ENCODE measurements at regions not wholly inside any gene's neighbourhood (a gene's known extent, or its start where the extent isn't known, plus 50 kb on each side); places are given as distances from the start of the nearest gene placed in this dataset.

GRCh38 chr3:35081899-35082298, 557.4 kb upstream of the ARPP21 start:
- intact Hi-C loops (cut with micrococcal nuclease): no loop called here
- Mint-ChIP-seq H3K27ac (no peak overlapping the region), H3K9me3 (peaks cover 0 to 7% (median 0%) of the 10 kb centered on the region in 11 donors), H3K4me3 (no peak overlapping the region), H3K36me3 (no peaks in the 10 kb centered on the region), H3K4me1 (peaks cover 0 to 2% (median 0%) of the 10 kb centered on the region in 7 donors), H3K27me3 (no peaks in the 10 kb centered on the region)
- Histone ChIP-seq H3K27me3 (ENCODE audit: control insufficient read depth in 2 of 2, insufficient read depth in 2 of 2, low read length in 2 of 2) (no peaks in the 10 kb centered on the region), H3K27ac (ENCODE audit: low read depth, low read length) (no peak overlapping the region), H3K4me1 (ENCODE audit: control insufficient read depth in 2 of 2, insufficient read depth in 2 of 2, low read length in 2 of 2) (no peaks in the 10 kb centered on the region), H3K36me3 (ENCODE audit: control insufficient read depth in 2 of 3, insufficient read depth in 3 of 3, low read length in 3 of 3) (no peaks in the 10 kb centered on the region), H3K4me3 (ENCODE audit: low read length) (no peak overlapping the region), H3K9me3 (ENCODE audit: control insufficient read depth in 2 of 3, low read length in 3 of 3) (no peaks in the 10 kb centered on the region)
- ATAC-seq (no peak), DNase-seq (no peak)
- POLR2A ChIA-PET: no interaction called here
- CTCF ChIA-PET: no interaction called here

DNA sequence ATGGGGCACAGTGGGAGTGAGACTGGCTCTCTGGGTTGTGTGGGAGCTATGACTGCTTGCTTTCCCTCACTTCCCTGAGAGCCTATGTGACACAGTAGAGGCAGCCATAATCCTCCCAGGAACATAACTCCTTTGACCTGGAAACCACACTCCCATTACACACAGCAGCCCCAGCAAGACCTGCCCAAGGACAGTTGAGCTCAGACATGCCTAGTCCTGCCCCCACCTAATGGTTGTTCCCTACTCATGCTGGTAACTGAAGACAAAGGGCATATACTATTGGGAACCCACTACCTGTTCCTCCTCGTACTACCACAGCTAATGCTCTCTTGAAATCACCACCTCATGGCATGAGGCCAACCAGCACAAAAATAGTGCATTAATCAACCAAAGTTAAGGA, 550.4 kb upstream of the ARPP21 start:
- no peaks in the 10 kb centered on the region for H3K4me1 ChIP-seq (ENCODE audit: control insufficient read depth in 2 of 2, insufficient read depth in 2 of 2, low read length in 2 of 2)
- no peak for ATAC-seq
- no peaks in the 10 kb centered on the region for H3K27me3 ChIP-seq (ENCODE audit: control insufficient read depth in 2 of 2, insufficient read depth in 2 of 2, low read length in 2 of 2)
- no peaks in the 10 kb centered on the region for H3K9me3 ChIP-seq (ENCODE audit: control insufficient read depth in 2 of 3, low read length in 3 of 3)
- no peaks in the 10 kb centered on the region for H3K36me3 ChIP-seq (ENCODE audit: control insufficient read depth in 2 of 3, insufficient read depth in 3 of 3, low read length in 3 of 3)
- Mint-ChIP-seq H3K27me3 (no peaks in the 10 kb centered on the region), H3K27ac (no peak overlapping the region), H3K4me1 (peaks cover 0 to 2% (median 0%) of the 10 kb centered on the region in 7 donors), H3K4me3 (no peak overlapping the region), H3K36me3 (peaks cover 0 to 7% (median 0%) of the 10 kb centered on the region in 5 donors), H3K9me3 (peaks cover 3 to 42% (median 18%) of the 10 kb centered on the region in 11 donors)
- CTCF ChIA-PET: no interaction called here
- POLR2A ChIA-PET: no interaction called here
- intact Hi-C loops (cut with micrococcal nuclease): no loop called here
- no peak overlapping the region for H3K27ac ChIP-seq (ENCODE audit: low read depth, low read length)
- DNase-seq: no peak
- no peak overlapping the region for H3K4me3 ChIP-seq (ENCODE audit: low read length)

DNA sequence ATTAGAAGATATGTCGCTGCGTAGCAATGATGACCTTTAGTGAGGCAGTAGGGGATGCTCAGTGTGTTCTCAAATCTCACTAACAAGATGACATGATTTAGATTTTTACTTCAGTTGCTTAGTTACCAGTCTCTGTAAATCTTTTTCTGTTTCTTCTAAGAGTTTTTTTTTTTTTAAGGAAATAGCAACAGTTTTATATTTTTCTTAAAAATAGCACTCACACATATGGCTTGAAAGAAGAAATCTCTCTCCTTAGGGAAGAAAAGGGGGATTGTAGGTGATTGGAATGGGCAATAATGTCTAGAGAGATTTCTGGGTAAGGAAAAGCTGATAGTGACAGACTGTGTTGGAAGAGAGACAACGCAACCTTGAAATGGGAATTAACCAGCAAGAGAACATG, 524.6 kb upstream of the ARPP21 start:
- ATAC-seq (no peak), DNase-seq (no peak)
- Histone ChIP-seq H3K4me1 (ENCODE audit: control insufficient read depth in 2 of 2, insufficient read depth in 2 of 2, low read length in 2 of 2) (no peaks in the 10 kb centered on the region), H3K9me3 (ENCODE audit: control insufficient read depth in 2 of 3, low read length in 3 of 3) (no peaks in the 10 kb centered on the region), H3K4me3 (ENCODE audit: low read length) (no peak overlapping the region), H3K27me3 (ENCODE audit: control insufficient read depth in 2 of 2, insufficient read depth in 2 of 2, low read length in 2 of 2) (no peaks in the 10 kb centered on the region), H3K36me3 (ENCODE audit: control insufficient read depth in 2 of 3, insufficient read depth in 3 of 3, low read length in 3 of 3) (no peaks in the 10 kb centered on the region), H3K27ac (ENCODE audit: low read depth, low read length) (no peak overlapping the region)
- H3K9me3 Mint-ChIP-seq: peaks cover under 1 to 17% (median 3%) of the 10 kb centered on the region in 11 donors
- H3K27ac Mint-ChIP-seq: no peak overlapping the region
- no peaks in the 10 kb centered on the region for H3K4me1 Mint-ChIP-seq
- POLR2A ChIA-PET: no interaction called here
- intact Hi-C loops (cut with micrococcal nuclease): no loop called here
- CTCF ChIA-PET: no interaction called here
- no peaks in the 10 kb centered on the region for H3K27me3 Mint-ChIP-seq
- no peaks in the 10 kb centered on the region for H3K36me3 Mint-ChIP-seq
- no peak overlapping the region for H3K4me3 Mint-ChIP-seq

DNA sequence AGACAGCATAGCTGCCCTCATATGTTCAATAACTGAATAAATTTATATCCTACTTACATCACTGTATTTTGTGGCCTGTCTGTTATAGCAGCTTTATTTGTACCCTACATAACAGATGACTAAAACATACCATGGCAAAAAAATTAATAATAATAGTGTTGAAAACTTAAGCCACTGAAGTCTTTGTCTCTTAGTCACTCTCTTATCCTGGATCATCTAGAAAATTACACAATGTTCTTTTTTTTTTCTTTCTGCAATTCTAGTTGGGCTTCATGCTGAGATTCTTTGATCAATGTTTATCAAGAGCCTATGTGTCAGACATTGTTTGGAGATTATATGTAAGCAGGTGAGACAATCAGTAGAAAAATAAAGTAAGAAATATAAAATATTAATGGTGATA, 519.3 kb upstream of the ARPP21 start:
- no peaks in the 10 kb centered on the region for H3K36me3 Mint-ChIP-seq
- ChIA-PET POLR2A (no interaction called here), CTCF (no interaction called here)
- no peaks in the 10 kb centered on the region for H3K27me3 Mint-ChIP-seq
- no peaks in the 10 kb centered on the region for H3K9me3 ChIP-seq (ENCODE audit: control insufficient read depth in 2 of 3, low read length in 3 of 3)
- H3K9me3 Mint-ChIP-seq: peaks cover 0 to 11% (median 0%) of the 10 kb centered on the region in 11 donors
- H3K4me3 Mint-ChIP-seq: no peak overlapping the region
- DNase-seq (no peak), ATAC-seq (no peak)
- H3K27ac Mint-ChIP-seq: no peak overlapping the region
- no peak overlapping the region for H3K27ac ChIP-seq (ENCODE audit: low read depth, low read length)
- H3K27me3 ChIP-seq (ENCODE audit: control insufficient read depth in 2 of 2, insufficient read depth in 2 of 2, low read length in 2 of 2): no peaks in the 10 kb centered on the region
- intact Hi-C loops (cut with micrococcal nuclease): no loop called here
- H3K4me1 ChIP-seq (ENCODE audit: control insufficient read depth in 2 of 2, insufficient read depth in 2 of 2, low read length in 2 of 2): no peaks in the 10 kb centered on the region
- no peaks in the 10 kb centered on the region for H3K4me1 Mint-ChIP-seq
- H3K4me3 ChIP-seq (ENCODE audit: low read length): no peak overlapping the region
- H3K36me3 ChIP-seq (ENCODE audit: control insufficient read depth in 2 of 3, insufficient read depth in 3 of 3, low read length in 3 of 3): no peaks in the 10 kb centered on the region

- H3K27me3 ChIP-seq (ENCODE audit: control insufficient read depth in 2 of 2, insufficient read depth in 2 of 2, low read length in 2 of 2): no peaks in the 10 kb centered on the region
- intact Hi-C loops (cut with micrococcal nuclease): no loop called here
- H3K9me3 Mint-ChIP-seq: peaks cover 0 to 14% (median 3%) of the 10 kb centered on the region in 11 donors
- H3K4me3 ChIP-seq (ENCODE audit: low read length): no peak overlapping the region
- DNase-seq (no peak), ATAC-seq (no peak)
- no peaks in the 10 kb centered on the region for H3K4me1 ChIP-seq (ENCODE audit: control insufficient read depth in 2 of 2, insufficient read depth in 2 of 2, low read length in 2 of 2)
- H3K4me3 Mint-ChIP-seq: no peak overlapping the region
- H3K27ac Mint-ChIP-seq: no peak overlapping the region
- no peaks in the 10 kb centered on the region for H3K36me3 Mint-ChIP-seq
- CTCF ChIA-PET: no interaction called here
- no peaks in the 10 kb centered on the region for H3K36me3 ChIP-seq (ENCODE audit: control insufficient read depth in 2 of 3, insufficient read depth in 3 of 3, low read length in 3 of 3)
- H3K27me3 Mint-ChIP-seq: no peaks in the 10 kb centered on the region
- no peak overlapping the region for H3K27ac ChIP-seq (ENCODE audit: low read depth, low read length)
- POLR2A ChIA-PET: no interaction called here
- H3K9me3 ChIP-seq (ENCODE audit: control insufficient read depth in 2 of 3, low read length in 3 of 3): no peaks in the 10 kb centered on the region
- no peaks in the 10 kb centered on the region for H3K4me1 Mint-ChIP-seq
These were observed 501.7 kb upstream of the ARPP21 start for GRCh38 chr3:35137612-35138011.

DNA sequence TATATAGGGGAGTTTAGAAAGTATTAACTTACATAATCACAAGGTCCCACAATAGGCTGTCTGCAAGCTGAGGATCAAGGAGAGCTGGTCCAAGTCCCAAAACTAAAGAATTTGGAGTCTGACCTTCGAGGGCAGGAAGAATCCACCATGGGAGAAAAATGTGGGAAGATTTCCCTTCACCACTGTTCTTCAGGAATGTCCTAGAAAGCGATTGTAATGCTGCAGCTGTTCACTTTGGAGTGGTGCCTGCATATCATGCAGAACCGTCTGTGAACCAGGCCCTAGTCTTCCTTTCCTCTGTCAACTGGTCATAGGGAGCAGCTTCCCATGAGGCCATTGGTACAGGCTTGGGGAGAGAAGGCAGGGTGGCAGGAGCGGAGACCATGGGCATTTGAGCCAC, 497.9 kb upstream of the ARPP21 start:
- Mint-ChIP-seq H3K27me3 (no peaks in the 10 kb centered on the region), H3K4me1 (no peaks in the 10 kb centered on the region), H3K4me3 (no peak overlapping the region), H3K27ac (no peak overlapping the region), H3K9me3 (peaks cover 0 to 14% (median 4%) of the 10 kb centered on the region in 11 donors), H3K36me3 (no peaks in the 10 kb centered on the region)
- DNase-seq (no peak), ATAC-seq (no peak)
- Histone ChIP-seq H3K4me1 (ENCODE audit: control insufficient read depth in 2 of 2, insufficient read depth in 2 of 2, low read length in 2 of 2) (no peaks in the 10 kb centered on the region), H3K36me3 (ENCODE audit: control insufficient read depth in 2 of 3, insufficient read depth in 3 of 3, low read length in 3 of 3) (no peaks in the 10 kb centered on the region), H3K27me3 (ENCODE audit: control insufficient read depth in 2 of 2, insufficient read depth in 2 of 2, low read length in 2 of 2) (no peaks in the 10 kb centered on the region), H3K9me3 (ENCODE audit: control insufficient read depth in 2 of 3, low read length in 3 of 3) (no peaks in the 10 kb centered on the region), H3K4me3 (ENCODE audit: low read length) (no peak overlapping the region), H3K27ac (ENCODE audit: low read depth, low read length) (no peak overlapping the region)
- intact Hi-C loops (cut with micrococcal nuclease): no loop called here
- POLR2A ChIA-PET: no interaction called here
- CTCF ChIA-PET: no interaction called here

DNA sequence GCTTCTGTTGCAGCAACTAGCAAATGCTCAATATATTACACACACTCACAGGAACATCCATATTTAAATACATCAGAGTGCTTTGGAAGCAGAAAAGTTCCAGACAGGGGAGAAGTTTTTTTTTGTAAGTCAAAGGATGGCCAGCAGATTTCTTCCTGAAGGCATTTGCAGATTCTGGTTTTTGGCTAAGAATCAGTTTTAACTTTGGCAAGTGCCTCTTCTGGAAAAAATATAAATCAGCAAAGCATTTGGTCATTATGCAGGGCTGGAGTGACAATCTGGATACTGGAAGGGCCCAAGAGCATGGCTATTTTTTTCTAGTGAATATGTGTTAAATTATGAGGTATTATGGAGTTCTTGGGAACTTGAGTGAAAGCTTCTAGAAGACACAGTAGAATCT, 495.3 kb upstream of the ARPP21 start:
- no peak for DNase-seq
- Mint-ChIP-seq H3K36me3 (no peaks in the 10 kb centered on the region), H3K27me3 (no peaks in the 10 kb centered on the region), H3K4me3 (no peak overlapping the region), H3K4me1 (no peaks in the 10 kb centered on the region), H3K27ac (no peak overlapping the region), H3K9me3 (peaks cover 0 to 14% (median 4%) of the 10 kb centered on the region in 11 donors)
- ChIA-PET POLR2A (no interaction called here), CTCF (no interaction called here)
- no peaks in the 10 kb centered on the region for H3K4me1 ChIP-seq (ENCODE audit: control insufficient read depth in 2 of 2, insufficient read depth in 2 of 2, low read length in 2 of 2)
- intact Hi-C loops (cut with micrococcal nuclease): no loop called here
- no peaks in the 10 kb centered on the region for H3K36me3 ChIP-seq (ENCODE audit: control insufficient read depth in 2 of 3, insufficient read depth in 3 of 3, low read length in 3 of 3)
- no peak for ATAC-seq
- H3K27ac ChIP-seq (ENCODE audit: low read depth, low read length): no peak overlapping the region
- H3K4me3 ChIP-seq (ENCODE audit: low read length): no peak overlapping the region
- H3K27me3 ChIP-seq (ENCODE audit: control insufficient read depth in 2 of 2, insufficient read depth in 2 of 2, low read length in 2 of 2): no peaks in the 10 kb centered on the region
- H3K9me3 ChIP-seq (ENCODE audit: control insufficient read depth in 2 of 3, low read length in 3 of 3): no peaks in the 10 kb centered on the region

Data from naive thymus-derived CD4-positive, alpha-beta T cell (primary cell).